ENCODE measurements at regions not wholly inside any gene's neighbourhood (a gene's known extent, or its start where the extent isn't known, plus 50 kb on each side); places are given as distances from the start of the nearest gene placed in this dataset.
A peak's percentile ranks its signal among the peaks of the same experiment; 100 is the strongest.
"Not testable (repeated sequence)": the region's sequence is repeated elsewhere in the genome, so short reads cannot be mapped to it uniquely, and the experiment has no call there.

GRCh38 chr12:64552510-64552909 lies 57.8 kb upstream of the RASSF3 start:
- H3K9me3 ChIP-seq (ENCODE audit: control insufficient read depth, low read length, poor library complexity, severe bottlenecking); H3K27ac Mint-ChIP-seq; H3K36me3 Mint-ChIP-seq (ENCODE audit: low read depth); H3K27me3 Mint-ChIP-seq; ATAC-seq; DNase-seq; H3K4me3 Mint-ChIP-seq: not testable (repeated sequence)
- peaks cover 10% of the 10 kb centered on the region for H3K4me1 Mint-ChIP-seq

DNA sequence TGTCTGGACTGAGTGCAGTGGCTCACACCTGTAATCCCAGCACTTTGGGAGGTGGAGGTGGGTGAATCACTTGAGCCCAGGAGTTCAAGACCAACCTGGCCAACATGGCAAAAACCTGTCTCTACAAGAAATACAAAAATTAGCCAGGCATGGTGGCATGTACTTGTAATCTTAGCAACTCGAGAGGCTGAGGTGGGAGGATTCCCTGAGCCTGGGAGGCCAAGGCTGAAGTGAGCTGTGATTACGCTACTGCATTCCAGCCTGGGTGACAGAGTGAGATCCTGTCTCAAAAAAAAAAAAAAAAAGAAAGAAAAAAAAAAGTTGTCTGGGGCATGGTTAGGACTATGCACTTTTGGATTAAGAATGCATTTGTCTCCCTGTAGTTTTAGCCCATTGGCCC lies 56.6 kb upstream of the RASSF3 start:
- ATAC-seq; H3K27me3 Mint-ChIP-seq; H3K36me3 Mint-ChIP-seq (ENCODE audit: low read depth); H3K27ac Mint-ChIP-seq; H3K9me3 ChIP-seq (ENCODE audit: control insufficient read depth, low read length, poor library complexity, severe bottlenecking); H3K4me3 Mint-ChIP-seq; DNase-seq: not testable (repeated sequence)
- H3K4me1 Mint-ChIP-seq, result peaks cover 10% of the 10 kb centered on the region

DNA sequence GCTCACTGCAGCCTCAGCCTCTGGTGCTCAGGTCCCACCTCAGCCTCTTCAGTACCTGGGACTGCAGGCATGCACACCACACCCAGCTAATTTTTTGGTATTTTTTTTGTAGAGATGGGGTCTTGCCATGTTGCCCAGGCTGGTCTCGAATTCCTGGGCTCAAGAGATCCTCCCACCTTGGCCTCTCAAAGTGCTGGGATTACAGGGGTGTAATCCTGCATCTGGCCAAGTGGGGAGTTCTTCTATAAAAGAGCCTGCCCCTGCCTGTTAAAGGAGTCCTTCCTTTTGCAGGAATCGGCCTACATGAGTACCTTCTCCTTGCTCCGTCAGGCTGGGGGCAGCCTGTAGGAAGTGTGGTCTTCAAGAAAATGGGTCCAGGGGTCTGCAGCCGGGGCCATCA lies 54.1 kb upstream of the RASSF3 start:
- Mint-ChIP-seq H3K4me3 (no peak overlapping the region), H3K36me3 (ENCODE audit: low read depth) (no peaks in the 10 kb centered on the region), H3K4me1 (peaks cover 16% of the 10 kb centered on the region), H3K27me3 (no peaks in the 10 kb centered on the region), H3K27ac (no peak overlapping the region)
- no peaks in the 10 kb centered on the region for H3K9me3 ChIP-seq (ENCODE audit: control insufficient read depth, low read length, poor library complexity, severe bottlenecking)
- ATAC-seq (no peak), DNase-seq (no peak)

- peaks cover 4% of the 10 kb centered on the region for H3K27me3 Mint-ChIP-seq
- ATAC-seq (no peak), DNase-seq (no peak)
- peaks cover 3% of the 10 kb centered on the region for H3K36me3 Mint-ChIP-seq (ENCODE audit: low read depth)
- H3K4me1 Mint-ChIP-seq, result peaks cover 21% of the 10 kb centered on the region
- no peak overlapping the region for H3K27ac Mint-ChIP-seq
- H3K9me3 ChIP-seq (ENCODE audit: control insufficient read depth, low read length, poor library complexity, severe bottlenecking), result no peaks in the 10 kb centered on the region
- H3K4me3 Mint-ChIP-seq, result no peak overlapping the region
These were observed 51.5 kb upstream of the RASSF3 start for GRCh38 chr12:64558754-64559153.

DNA sequence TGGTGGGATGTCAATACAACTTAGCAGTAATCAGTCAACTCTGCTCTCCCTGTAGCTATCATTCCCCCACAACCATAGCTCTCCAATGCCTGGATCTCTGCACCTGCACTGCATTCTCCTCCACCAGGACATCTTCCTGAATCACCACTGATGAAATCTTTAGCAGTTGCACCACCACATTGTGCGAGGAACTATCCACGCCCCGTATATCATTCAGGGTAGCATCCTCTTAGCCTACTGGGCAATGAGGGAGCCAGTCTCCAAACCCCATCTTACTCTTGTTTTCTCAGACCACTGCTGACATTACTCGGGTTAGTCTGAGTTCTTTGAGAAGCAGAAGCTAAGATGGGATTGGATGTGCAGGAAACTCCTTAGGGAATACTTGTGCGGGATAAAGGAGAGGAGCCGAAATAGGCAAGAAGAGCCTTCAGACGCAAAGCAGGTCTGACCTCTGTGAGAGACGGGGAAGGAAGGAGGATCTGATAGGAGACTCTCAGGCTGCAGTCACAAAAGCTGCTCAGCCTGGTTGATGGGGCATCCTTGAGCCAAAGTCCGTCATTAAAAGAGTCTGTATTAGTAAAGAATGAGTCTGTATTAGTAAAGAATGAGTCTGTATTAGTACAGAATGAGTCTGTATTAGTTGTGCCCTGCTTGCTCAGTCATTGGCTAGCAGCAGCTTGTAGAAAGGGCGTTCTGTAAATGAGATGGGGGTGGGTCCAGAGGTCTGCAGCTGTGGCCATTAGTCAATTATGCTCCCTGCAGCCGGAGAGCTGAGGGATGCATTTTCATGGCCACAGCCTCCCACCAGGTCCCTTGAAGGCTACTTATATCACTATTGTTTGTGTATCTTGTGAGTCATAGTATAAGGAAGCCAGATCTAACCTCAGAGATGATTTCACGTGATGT lies 49.6 kb upstream of the RASSF3 start:
- Mint-ChIP-seq H3K4me3 (no peak overlapping the region), H3K27ac (peak overlapping the region; percentile 81), H3K4me1 (peaks cover 22% of the 10 kb centered on the region), H3K27me3 (peaks cover 5% of the 10 kb centered on the region), H3K36me3 (ENCODE audit: low read depth) (peaks cover 4% of the 10 kb centered on the region)
- DNase-seq, result no peak
- no peak for ATAC-seq
- H3K9me3 ChIP-seq (ENCODE audit: control insufficient read depth, low read length, poor library complexity, severe bottlenecking), result no peaks in the 10 kb centered on the region

Data from T-helper 17 cell (primary cell).